NOMO-1 (cell line): ENCODE measurements at regions not wholly inside any gene's neighbourhood (a gene's known extent, or its start where the extent isn't known, plus 50 kb on each side); places are given as distances from the start of the nearest gene placed in this dataset.

Experiments
- DNase-seq, 2 experiments: peaks; one replicate each; lab custom pipeline; 2025; ENCODE audit not compliant: unreplicated experiment in 2 of 2; lab: John Stamatoyannopoulos, UW

DNA sequence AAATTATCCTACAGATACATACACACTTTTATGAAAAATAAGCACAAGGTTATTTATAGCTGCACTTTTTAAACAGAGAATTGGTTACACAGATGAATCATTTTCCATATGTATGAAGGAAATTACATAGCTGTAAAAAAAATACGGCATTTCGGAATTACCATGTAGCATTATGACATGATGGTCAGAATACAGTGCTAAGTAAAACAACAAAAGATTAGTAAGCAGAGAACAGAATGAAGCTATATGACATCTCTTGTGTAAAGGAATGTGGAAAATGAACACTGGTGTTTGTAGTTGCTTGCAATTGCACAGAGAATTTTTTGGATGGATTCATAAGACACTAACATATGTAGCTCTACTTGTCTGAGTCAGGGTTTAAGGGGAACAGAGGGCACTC lies 1222.0 kb upstream of the PRKX start:
- no peak for DNase-seq

DNA sequence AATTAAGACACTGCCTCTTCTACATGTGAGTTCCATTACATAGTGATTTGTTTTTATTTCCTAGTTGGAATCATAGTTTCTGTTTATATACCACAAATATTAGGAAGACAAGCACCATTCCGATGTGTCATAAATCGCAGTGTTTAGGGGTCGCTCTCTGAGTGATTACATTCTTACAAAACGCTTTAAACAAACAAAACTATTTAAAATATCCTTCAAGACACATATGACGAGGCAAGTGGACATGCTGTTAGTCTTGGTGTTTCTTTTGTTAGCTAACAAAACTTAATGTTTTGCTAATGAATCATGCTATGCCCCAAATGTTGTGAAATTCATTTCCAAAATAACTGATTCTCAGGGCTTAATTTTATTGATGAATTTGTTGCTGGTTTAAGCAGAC lies 1219.3 kb upstream of the PRKX start:
- DNase-seq, result no peak

DNA sequence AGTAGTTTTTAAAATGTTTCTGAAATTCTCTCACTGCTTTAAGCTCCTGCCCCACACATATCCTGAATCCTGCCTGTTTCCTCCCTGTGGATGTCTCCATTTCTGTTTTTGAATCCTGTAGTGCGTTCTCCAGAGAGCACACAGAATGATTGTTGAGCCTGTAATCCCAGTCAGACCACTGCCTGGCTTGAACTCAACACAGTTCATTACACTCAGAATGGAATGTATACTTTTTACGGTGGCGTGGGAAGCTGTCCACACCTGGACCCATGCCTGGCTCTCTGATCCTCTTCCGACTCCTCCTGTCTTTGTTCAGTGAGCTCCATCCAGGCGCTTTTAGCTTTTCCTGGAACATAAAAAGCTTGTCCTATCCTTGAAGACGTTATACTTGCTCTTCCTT lies 1217.0 kb upstream of the PRKX start:
- DNase-seq, result no peak

DNA sequence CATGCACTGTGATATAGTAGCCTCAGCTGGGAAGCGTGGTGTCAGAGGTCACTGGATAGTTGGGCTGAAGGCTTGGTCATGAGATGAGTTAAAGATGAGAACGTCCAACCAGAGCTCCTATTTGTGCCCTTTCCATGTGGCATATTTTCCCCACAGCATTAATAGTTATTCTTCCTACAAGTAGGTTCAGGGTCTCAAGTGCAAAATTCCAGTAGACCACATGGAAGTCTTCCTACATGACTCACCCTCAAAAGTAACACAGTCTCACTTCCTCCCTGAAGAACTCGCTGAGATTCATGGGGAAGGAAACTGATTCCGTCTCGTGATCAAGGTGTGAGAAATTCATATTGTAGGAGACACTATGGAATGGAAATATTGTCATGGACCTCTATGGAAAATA lies 1212.5 kb upstream of the PRKX start:
- no peak for DNase-seq

DNA sequence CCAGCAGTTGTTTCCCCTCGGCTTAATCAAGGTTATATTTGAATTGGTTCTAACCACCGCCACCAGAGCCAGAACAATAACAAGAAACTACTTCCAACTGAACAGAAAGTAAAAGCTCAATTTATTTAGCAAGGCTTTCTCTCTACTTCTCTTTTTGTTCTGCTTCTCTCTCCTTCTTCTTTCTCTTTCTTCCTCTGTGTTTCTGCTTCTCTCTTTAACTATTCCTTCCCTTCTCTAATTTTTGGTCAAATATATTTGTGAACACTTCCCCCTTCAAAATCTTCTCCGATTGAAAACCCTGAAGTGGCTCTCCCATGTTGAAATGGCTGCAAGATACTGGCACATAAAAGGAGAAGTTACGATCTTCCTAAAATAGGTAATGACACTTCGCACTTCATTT lies 1195.9 kb upstream of the PRKX start:
- peak; percentile 48 to 91 for DNase-seq

DNA sequence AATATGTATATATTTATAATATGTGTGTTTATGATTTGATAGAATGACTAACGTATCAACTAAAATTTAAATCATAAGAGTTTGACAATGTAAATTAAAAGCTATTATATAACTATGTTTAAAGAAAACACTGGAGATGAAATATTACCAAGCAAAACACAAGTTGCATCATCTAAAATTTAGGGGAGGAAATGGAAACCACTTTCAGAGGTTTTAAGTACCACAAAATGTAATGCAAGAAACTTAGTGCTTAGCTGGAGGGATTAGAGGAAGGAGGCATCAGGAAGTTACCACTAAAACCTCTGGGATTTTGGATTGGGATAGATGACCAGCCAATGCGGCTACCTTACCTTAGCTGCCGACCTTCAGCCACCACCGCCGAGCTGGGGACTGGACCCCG lies 1192.1 kb upstream of the PRKX start:
- DNase-seq, result peak; percentile 43 to 70

DNA sequence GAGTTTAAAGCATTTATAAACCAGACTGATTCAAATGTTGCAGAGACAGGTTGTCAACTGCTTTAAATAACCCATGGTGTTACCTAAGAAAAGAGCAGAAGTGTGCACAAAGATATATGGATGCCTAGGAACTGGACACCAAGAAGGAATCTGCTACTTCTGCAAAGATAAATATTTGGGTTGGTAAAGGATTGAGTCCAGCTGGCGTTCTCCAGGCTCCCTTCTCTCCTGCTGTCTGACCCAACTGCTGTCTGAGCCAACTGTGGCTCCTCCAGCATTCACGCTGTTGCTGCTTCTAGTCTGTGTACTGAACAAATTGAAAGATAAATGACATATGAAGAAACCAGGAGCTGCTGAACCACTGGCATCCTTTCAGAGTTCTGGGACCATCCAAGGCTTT lies 1167.8 kb upstream of the PRKX start:
- DNase-seq, result no peak

DNA sequence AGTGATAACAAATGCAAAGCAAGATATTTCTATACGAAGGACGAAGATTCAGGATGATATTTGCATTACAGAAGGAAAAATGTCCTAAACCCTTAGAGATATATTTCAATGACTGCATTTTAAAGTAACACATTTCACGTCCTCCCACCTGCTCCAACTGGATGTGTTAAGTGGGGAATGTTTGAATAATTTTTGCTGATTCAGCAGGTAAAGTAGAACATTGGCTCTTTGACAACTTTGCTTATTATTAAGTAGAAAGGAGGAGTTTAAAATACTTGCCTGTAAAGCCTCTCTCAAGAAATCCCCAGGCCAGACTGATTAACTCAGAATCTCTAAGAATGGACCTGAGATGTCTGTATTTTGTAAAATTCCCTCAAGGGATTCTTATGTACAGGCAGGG lies 1165.2 kb upstream of the PRKX start:
- no peak for DNase-seq

DNA sequence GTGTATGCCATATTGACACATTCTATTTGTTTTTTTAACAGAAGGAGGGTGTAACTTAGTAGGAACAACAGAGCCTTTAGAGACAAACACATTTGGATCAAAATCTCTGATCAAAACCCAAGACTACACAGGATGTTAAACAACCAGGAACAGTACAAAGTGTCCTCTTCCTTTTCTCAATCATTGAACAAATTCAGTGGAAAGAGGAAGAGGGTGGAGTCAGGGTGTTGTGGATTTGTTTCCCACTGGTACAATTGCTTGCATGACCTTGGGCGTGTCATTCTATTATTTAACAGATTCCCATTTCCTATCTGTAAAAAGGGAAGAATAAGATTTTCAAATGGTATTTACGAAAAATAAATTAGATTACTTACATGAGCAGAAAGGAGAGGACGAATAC lies 1162.8 kb upstream of the PRKX start:
- no peak for DNase-seq

DNA sequence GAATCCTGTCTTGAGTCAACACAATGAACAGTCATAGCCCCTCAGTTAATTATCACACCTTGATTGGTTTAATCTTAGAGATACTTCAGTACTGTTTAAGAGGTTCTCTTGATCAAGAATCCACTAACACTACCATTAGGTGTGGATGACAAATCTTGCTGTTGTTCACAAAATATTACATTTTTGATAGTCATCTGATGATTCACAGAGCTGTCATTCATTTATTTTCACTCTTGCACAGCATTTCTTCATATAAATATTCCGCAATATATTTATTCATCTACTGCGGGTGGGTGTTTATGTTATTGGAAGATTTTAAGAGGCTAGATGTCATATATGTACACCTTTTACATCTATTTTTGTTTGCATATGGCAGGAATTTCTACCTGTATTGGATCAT lies 1138.1 kb upstream of the PRKX start:
- no peak for DNase-seq

DNA sequence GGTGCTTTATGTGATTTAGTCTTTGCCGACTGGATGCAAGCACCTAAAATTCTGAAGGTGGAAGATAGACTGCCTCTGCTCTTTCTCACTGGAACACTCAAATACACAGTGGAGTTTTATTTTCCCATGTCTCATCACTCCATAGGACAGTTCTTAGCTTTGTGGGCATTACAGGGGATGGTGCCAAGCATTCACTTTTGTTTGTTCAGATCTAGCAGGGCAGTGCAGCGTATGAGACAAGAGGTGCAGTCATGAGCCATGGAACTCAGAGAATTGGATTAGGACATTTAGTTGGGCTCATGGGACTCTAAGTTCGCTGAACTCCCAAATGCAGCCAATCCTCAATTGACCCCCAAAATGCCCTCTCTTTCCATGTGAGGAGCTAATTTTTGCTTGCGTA lies 1136.9 kb upstream of the PRKX start:
- no peak for DNase-seq

DNA sequence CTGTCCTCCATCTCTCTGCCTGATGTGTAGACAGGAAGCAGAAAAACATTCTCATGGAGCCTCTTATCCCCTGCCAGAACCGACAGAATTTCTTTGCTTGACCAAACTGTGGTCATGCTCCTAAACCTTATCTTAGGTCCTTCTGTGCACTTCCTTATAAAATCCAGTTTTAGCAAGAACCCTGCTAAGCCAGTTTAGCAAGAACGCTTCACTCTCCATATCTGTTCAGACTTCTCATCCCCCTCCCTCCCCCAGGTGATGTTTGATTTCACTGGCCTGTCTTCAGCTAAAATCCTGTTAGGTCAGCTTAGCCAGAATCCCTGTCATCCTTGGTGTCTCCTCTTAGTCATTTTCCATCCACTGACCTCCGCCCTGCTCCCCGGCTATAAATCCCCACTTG lies 1130.9 kb upstream of the PRKX start:
- no peak for DNase-seq

DNA sequence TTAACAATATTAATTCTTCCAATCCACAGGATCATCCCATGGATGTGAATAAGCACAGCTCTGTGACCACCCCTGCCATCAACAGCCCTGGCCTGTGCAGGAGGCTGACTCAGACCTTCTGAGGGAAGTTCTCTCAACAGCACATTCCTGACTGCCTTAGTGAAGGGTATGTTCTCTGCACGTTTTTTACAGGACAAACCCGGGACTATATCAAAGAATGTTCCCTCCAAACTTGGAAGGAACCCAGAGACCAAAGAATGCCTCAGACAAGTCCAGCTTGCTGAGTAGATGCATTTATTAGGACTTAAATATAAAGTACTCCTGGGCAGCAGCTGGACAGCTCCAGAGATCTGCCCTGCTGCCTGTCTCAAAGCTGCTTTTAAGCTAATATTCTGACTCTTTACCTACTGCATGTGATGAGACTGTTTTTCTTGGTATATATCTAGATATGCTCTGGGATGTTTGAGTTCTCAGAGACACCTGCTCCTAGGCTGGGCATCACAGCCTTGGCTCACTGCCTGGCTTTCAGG lies 1127.8 kb upstream of the PRKX start:
- no peak for DNase-seq

DNA sequence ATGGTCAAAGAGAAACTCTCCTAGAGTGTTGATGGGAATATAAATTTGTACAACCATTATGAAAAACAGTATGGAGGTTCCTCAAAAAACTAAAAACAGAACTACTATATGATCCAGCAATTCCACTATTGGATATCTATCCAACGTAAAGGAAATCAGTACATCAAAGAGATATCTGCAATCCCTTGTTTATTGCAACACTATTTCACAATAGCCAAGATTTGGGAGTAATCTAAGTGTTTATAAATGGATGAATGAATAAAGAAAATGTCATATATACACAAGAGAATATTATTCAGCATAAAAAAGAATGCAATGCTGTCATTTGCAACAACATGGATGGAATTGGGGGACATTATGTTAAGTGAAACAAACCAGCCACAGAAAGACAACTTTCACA lies 1118.1 kb upstream of the PRKX start:
- DNase-seq, result no peak

DNA sequence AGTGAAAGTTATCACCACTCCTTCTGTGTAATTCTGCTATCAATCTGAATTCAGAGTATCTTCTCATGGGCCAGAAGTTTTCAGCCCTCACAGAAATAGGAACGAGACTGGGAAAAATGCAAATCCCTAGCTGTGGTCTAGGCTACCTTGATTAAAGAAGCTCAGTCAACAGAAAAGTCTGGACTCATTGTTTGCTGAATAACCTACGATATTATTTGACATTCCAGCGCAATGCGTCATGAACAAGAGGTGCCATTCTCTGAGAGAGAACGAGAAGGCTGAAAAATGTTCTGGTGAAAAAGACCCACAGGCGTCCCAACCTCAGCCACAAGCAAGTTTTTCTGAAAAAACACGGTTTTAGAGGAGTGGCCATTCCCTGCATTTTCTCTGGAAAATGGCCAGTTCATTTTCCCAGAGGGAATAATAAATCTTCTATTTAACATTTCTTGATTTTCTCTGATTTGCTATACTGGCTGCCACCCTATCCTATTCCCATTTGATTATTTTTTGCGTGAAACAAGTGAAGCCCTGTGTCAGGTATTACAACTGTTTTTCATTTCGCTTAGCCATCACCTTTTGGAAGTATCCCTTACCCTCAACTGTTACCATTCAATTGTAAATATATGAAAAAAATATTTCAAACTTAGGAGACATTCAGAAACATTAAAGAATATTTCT lies 1117.6 kb upstream of the PRKX start:
- no peak for DNase-seq

DNA sequence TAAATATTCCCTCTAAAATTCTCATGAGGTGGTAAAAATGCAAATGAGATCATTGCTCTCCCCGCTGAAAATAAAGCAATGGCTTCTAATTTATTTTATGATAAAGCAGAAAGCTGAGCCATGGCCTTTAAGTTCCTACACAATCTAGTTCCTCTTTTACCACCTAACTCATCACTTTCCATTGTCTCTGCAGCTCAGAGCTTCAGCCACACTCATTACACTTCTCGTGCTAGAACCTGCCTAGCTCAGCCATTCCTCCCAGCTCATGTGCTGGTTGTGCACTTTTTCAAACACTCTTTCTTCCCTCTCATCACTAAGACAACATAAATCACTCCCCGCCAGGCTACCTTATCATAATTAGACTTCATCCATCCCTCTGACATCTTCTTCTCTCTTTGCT lies 1112.1 kb upstream of the PRKX start:
- peak in 1 of 2 experiments; percentile 2 for DNase-seq

DNA sequence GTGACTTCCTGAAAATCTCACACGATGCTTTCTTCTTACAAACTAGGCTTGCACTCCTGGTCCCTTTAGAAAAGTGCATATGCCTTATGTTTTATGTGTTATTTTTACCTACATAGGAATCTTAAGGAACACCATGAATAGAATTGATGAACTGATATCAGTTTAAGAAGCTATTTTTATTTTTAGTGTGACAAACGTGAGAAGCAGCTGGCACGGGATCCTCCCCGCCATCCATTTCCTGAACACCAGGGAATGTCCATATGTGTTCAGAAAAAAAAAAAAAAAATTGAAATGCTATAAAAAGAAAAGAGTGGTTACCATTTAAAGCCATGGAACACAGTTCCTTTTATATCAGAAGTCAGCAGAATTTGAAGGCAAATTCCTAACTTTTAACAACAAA lies 1096.1 kb upstream of the PRKX start:
- no peak for DNase-seq

DNA sequence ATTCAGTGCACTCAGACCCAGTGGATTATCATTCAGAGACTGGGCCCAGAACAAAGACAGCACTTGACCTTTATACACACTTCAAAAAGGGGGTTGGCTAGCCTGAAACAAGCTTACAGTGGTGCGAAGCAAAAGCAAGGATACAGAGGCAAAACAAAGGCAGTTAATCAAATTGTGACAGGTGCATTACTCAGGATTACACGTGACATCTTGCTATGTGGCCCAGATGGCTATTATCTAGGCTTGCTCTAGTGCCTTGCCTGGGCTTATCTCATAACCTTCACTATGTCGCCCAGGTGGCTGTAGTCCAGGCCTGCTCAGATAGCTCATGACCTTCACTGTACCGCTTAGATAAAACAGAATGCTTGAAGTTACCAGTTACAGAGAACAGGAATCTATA lies 1092.1 kb upstream of the PRKX start:
- DNase-seq, result no peak

DNA sequence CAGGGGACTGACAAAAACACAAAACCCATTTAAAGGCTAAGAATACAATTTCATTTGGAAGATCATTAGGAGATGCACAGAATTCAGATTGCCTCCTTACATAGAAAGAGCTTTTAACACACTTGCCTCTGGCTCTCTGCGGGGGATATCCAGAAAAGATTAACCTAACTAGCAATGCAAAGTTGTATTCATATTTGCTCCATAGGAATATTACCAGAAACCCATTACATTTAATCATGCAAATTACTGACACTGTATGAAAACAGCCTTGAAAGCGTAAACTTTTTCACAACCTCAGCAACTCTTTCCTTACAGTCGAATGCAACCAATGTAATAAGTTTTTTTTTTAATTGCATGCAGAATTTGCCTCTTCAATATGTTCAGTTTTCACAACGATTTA lies 1087.3 kb upstream of the PRKX start:
- DNase-seq, result no peak

DNA sequence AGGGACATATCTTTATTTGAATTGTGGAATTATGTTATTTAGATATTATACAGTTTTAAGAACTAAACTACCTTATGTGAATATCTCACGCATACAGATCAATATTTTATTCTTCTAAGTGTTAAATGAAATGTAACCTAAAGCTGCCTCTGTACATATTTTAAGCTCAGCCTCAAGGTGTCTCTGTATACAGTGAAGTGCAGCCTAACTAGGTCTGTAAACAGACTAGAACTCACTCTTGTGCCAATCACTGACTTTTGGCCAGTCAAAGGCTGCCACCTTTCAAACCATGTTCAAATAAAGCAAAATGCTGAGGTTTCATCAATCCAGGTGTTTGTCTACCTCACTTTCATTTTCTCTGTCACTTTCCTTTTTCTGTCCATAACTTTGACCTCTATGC lies 1074.5 kb upstream of the PRKX start:
- no peak for DNase-seq

DNA sequence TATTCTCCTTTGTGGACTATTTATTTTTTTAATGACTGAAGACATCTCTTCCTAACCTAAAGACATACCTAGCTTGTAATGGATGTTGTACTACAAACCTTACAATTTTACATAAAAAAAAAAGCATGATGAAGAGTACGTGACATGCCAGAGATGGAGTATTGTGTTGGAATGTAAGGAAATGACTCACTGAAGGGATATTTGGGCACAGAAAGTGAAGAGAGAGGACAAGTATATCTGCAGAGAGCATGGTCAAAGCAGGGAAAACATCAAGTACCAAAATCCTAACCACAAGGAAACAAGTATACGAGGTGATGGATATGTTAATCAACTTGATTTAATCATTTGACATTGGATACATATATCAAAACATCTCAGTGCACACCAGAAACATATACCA lies 1051.4 kb upstream of the PRKX start:
- DNase-seq, result no peak

DNA sequence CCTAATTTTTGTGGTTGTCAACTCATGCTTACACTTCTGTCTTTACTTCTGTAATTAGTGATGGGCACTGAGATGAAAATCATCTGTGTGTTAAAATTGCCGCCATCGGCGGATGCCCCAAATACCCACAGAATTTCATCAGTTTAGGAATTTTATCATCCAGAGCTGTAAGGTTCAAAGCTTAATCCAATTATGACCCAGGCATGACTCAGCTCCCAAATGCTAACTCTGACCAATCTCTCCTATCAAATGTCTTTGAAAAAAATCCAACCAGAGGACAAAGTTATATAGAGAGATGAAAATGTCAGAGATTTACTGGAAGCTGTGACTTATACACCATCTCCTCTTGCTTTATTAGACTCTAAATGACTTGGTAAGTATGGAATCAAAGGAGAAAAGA lies 1048.7 kb upstream of the PRKX start:
- no peak for DNase-seq
